Stimulated activated CD4-positive, alpha-beta T cell treated with anti-CD3 and anti-CD28 coated beads, Interleukin-1b, Interleukin-23, amount 100 ng/mL, for 1 hour (primary cell): ENCODE measurements at regions not wholly inside any gene's neighbourhood (a gene's known extent, or its start where the extent isn't known, plus 50 kb on each side); places are given as distances from the start of the nearest gene placed in this dataset.

Source experiments
- DNase-seq, 2 donors: peaks; one replicate each; pipeline ENCODE4 v3.0.0-alpha.2; 2020; ENCODE audit warnings: low read depth in 2 of 2

DNA sequence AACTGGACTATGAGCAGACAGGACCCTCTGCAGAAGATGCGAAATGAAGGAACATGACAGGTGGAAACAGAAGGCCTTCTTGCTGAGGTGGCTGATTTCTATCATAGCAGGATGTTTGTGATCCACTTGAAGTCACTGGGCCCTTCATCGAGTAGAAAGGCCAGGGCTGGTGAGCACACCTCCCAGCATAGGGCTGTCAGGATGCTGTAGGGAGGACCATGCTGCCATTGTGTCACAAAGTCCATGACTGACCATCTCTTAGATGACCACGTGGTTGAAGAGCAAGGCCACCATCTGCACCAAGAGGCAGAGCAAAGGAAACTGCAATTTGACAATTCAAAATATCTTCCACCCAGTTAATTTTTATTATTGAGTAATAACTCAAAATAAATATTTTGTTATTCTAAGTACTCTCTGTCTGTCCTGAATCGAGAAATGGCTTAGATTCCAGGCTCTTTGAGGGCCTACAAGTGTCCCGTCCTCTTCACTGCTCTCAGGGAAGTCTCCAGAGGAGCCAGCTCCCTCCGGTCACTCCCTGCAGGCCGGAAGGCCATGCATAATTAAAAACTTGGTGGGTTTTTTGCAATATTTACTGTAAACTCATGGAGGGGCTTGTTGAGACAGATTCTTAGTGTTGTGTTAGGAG lies 249.3 kb upstream of the ZMIZ1 start:
- DNase-seq, result no peak

- DNase-seq, result no peak
Measured at GRCh38 chr10:78820007-78820362, 248.8 kb upstream of the ZMIZ1 start.

GRCh38 chr10:78821052-78821451 lies 247.7 kb upstream of the ZMIZ1 start:
- no peak for DNase-seq

DNA sequence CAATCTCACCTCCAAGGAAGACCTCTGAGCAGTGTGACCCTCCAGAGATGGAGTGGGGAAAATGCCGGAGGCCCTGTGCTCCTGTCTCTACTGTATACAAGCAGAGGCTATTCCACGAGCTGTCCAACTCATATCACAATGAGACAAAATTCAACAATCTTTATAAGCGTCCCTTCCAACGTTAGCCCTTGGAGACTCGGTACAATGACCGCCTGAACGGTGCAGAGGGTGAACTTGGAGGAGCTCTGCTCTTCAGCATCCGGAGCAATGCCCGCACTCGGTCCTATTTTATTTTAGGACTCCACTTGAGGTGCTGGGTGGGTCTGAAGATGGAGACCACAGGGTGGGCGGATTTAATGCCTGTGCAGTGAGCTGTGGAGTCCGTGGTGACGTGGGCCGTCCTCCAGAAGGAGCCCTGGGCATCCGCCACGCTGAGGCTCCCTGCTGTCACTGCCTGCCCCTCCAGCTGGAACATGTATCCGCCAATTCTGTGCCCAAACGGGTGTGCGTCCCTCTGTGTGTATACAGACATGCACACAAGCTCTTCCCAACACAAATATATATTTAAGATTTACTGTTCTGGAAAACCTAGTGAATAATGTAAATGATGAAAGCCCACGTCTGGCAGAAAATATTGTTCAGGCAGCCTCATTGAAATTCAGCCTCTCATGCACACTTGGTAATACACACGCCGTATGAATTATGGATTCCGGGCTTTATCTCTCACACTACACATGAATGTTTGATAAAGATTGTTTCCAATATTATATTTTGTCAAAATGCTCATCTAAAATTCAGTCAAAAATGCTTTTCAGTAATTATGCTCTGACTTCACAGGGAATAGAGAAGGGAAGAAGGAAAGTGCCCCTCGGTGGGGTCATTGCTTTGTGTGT lies 239.9 kb upstream of the ZMIZ1 start:
- DNase-seq, result no peak

GRCh38 chr10:78829565-78829964 lies 239.2 kb upstream of the ZMIZ1 start:
- no peak for DNase-seq

DNA sequence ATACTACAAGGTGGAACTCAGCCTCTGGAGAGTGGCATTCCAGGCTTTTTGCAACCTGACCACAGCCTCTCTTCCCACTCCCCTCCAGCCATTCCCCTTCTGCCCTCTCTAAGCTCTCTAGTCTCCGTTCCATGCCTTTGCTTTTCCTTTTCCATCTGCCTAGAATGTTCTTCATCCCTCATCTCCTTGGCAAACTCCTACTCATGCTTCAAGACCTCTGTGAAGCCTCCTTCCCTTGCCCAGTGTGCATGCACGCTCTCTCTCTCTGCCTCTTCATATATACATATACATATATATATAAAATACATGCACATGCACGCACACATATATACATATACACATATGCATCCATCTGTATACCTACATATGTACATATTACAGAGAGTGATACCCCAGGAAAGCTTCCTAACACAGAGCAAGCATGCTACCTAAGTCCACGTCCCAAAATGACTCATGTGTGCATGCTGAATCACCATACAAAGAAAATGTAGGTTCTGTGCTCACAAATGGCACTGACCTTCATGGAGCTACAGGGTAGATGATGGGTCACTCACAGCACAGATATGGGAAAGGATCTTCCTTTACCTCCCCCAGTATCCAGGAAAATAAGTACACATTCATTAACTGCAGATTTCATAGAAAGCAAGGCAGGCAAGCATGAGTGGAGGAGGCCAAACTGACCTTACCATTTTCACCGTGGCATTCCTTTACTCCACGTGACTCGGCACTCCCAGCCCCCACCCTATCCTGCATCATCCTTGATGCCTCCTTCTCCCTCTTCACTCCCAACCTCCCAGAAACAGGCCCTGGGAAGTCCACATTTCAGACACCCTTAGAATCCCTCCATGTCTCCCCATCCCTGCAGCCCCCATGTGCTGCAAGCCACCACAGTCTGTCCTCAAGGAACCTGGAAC lies 238.4 kb upstream of the ZMIZ1 start:
- DNase-seq, result no peak

DNA sequence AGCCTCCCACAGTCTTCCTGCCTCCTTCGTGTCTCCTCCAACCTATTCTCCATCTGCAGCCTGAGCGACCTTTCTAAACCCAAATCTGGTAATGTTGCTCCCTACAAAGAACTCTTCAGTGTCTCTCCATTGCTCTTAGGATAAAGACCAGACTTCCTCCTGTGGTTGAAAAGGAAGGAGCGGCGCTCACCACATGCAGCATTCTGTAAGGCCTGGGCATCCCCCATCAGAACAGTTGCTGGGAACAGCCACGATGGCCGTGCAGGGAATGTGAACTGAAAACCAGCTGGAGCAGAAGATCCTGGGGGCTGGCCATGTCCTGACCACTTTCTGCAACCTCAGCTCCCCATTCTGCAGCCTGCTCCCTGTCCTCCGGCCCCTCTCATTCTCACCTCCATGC lies 237.8 kb upstream of the ZMIZ1 start:
- no peak for DNase-seq

DNA sequence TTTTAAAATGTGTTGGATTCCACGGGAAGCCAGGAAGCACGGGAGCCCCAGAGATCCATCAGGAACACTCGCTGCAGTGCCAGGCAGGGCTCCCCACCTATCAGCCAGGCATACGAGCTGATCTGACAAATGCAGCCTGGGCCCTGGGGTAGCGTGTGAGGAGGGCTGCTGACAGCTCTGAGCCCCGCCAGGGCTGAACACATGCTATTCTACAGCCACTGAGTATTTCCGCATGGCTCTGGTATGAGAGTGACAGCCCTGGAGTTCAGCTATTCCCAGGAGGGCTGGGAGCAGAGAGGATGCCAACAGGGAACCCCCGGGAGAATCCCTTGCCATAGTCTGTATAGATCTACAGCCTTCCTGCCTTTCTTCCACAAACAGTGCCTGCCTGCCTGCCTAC lies 237.3 kb upstream of the ZMIZ1 start:
- DNase-seq, result no peak

- no peak for DNase-seq
Measured at GRCh38 chr10:78832281-78832680, 236.5 kb upstream of the ZMIZ1 start.

GRCh38 chr10:78838141-78838657 lies 230.6 kb upstream of the ZMIZ1 start:
- no peak for DNase-seq

GRCh38 chr10:78843495-78843894 lies 225.3 kb upstream of the ZMIZ1 start:
- DNase-seq, result no peak

GRCh38 chr10:78844960-78845607 lies 223.7 kb upstream of the ZMIZ1 start:
- no peak for DNase-seq

GRCh38 chr10:78846071-78846470 lies 222.7 kb upstream of the ZMIZ1 start:
- DNase-seq, result no peak

GRCh38 chr10:78846760-78847159 lies 222.0 kb upstream of the ZMIZ1 start:
- no peak for DNase-seq

- no peak for DNase-seq
Measured at GRCh38 chr10:78847485-78847884, 221.3 kb upstream of the ZMIZ1 start.

- DNase-seq, result no peak
Measured at GRCh38 chr10:78849115-78849514, 219.7 kb upstream of the ZMIZ1 start.

DNA sequence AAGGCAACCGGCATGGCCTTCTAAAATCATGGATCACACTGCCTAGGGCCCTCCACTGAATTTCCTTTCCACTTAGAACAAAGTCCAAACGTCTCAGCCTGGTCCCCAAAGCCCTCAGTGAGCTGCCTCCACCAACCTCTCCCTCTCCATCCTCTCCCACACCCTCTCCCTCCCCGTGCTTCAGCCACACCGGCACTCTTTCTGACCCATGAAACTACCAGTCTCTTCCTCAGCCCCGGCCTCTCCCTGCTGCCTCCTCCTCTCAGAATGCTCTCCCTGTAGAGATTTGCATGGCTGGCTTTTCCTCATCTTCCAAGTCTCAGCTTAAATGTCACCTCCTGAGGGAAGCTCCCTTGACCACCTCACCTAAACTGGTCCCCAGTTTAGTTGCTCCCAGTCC lies 219.0 kb upstream of the ZMIZ1 start:
- no peak for DNase-seq

DNA sequence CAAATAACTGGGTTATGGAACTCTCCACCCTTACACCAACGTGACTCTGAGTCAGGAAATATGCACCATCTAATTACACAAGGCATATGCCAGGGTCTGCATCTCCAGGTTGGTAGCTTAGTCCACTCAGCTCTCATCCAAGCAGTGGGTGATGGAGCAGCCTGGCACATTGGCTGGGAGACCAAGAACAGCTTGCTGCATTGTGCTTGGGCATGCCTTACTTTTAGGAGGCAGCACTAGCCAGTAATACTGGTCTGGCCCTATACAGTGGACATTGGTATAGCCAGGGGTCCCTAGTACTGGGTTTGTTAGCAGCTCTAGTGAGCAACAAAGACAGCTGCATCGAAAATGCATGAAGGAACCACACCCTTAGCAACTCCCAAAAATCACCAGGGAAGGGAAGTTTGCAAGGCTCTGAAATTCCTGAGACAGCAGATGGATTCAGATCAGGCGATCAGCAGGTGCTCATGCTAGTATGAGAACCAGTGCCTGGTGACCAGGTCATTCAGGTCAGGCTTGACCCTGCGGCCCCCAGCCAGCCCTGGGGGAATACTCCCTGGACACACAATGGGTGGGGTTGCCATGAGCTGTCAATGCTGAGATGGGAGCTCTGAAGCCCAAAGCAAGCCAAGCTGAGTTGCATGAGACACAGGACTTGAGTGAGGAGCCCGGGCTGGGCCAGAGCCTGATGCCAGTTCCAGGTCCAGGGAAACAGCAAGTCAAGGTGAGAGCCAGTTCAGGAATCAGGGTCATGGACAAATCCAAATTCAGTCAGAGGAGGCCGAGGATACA lies 217.9 kb upstream of the ZMIZ1 start:
- no peak for DNase-seq

- DNase-seq, result no peak
Measured at GRCh38 chr10:78851647-78852046, 217.1 kb upstream of the ZMIZ1 start.

DNA sequence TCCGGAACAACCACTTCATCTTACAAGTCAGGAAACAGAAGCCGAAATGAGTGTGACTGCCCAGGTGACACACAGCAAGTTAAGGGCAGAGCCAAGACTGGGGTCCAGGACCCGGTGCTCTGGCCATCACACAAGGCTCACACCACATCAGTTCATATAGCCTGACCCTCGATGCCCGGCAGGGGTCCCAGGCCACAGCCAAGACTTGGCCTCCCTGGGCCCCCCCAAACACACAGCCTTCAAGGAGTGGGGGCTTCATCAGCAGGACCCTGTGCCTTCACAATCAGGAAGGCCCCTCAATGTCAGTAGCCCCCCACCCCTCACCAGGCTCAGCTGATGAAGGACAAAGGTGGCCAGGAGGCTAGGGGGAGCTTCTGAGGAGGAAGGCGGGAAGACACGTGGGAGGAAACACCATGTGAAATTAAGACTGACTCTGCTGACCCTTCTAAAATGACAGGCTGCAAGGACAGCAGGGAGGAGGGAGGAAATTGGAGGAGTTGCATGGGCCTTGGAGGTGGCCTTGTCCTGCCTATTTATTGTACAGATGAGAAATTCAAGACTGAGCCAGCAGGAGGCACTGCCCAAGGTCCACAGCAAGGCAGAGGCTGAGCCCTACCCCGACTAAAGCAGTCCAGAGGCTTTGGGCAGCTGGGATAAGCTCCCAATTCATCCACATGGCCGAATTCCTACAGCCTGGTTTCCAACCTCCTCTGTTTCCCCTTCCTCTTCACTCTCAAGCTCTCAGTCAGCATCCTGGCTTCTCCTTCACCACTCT lies 216.1 kb upstream of the ZMIZ1 start:
- no peak for DNase-seq
